ENCODE measurements at regions not wholly inside any gene's neighbourhood (a gene's known extent, or its start where the extent isn't known, plus 50 kb on each side); places are given as distances from the start of the nearest gene placed in this dataset.
"Not testable (repeated sequence)": the region's sequence is repeated elsewhere in the genome, so short reads cannot be mapped to it uniquely, and the experiment has no call there.

GRCh38 chr4:3926969-3927755 lies 161.0 kb downstream of the ADRA2C start:
- H3K4me3 ChIP-seq (ENCODE audit: low read length); ATAC-seq; intact Hi-C loops (cut with DNase I); H3K27ac ChIP-seq (ENCODE audit: low read length); H3K27me3 ChIP-seq (ENCODE audit: control insufficient read depth, insufficient read depth); DNase-seq; H3K4me1 ChIP-seq (ENCODE audit: control insufficient read depth, insufficient read depth, low read length); H3K9me3 ChIP-seq (ENCODE audit: control insufficient read depth, low read length): not testable (repeated sequence)
- WGBS, result 57% methylated on average over 11 of the region's 11 CpGs

- H3K27ac ChIP-seq (ENCODE audit: low read length); H3K27me3 ChIP-seq (ENCODE audit: control insufficient read depth, insufficient read depth); intact Hi-C loops (cut with DNase I); H3K9me3 ChIP-seq (ENCODE audit: control insufficient read depth, low read length); H3K4me3 ChIP-seq (ENCODE audit: low read length); DNase-seq; H3K4me1 ChIP-seq (ENCODE audit: control insufficient read depth, insufficient read depth, low read length); ATAC-seq: not testable (repeated sequence)
- 77% methylated on average over 8 of the region's 8 CpGs for WGBS
Measured at GRCh38 chr4:3929431-3929830, 163.2 kb downstream of the ADRA2C start.

GRCh38 chr4:3932734-3933133 lies 166.5 kb downstream of the ADRA2C start:
- H3K9me3 ChIP-seq (ENCODE audit: control insufficient read depth, low read length); DNase-seq; ATAC-seq; H3K4me1 ChIP-seq (ENCODE audit: control insufficient read depth, insufficient read depth, low read length); H3K27me3 ChIP-seq (ENCODE audit: control insufficient read depth, insufficient read depth); H3K4me3 ChIP-seq (ENCODE audit: low read length); intact Hi-C loops (cut with DNase I); H3K27ac ChIP-seq (ENCODE audit: low read length): not testable (repeated sequence)
- WGBS, result 79% methylated on average over 7 of the region's 8 CpGs

GRCh38 chr4:3935406-3935805 lies 169.2 kb downstream of the ADRA2C start:
- DNase-seq; H3K9me3 ChIP-seq (ENCODE audit: control insufficient read depth, low read length); ATAC-seq; intact Hi-C loops (cut with DNase I); H3K27ac ChIP-seq (ENCODE audit: low read length); H3K27me3 ChIP-seq (ENCODE audit: control insufficient read depth, insufficient read depth); H3K4me3 ChIP-seq (ENCODE audit: low read length); H3K4me1 ChIP-seq (ENCODE audit: control insufficient read depth, insufficient read depth, low read length): not testable (repeated sequence)
- WGBS, result 91% methylated on average over 10 of the region's 10 CpGs

- intact Hi-C loops (cut with DNase I), result no loop called here
- no peak for ATAC-seq
- 78% methylated on average over 13 of the region's 13 CpGs for WGBS
Measured at GRCh38 chr4:3936184-3936583, 170.0 kb downstream of the ADRA2C start.

GRCh38 chr4:3937849-3938562 lies 171.8 kb downstream of the ADRA2C start:
- H3K27ac ChIP-seq (ENCODE audit: low read length); H3K4me1 ChIP-seq (ENCODE audit: control insufficient read depth, insufficient read depth, low read length); ATAC-seq; intact Hi-C loops (cut with DNase I); H3K9me3 ChIP-seq (ENCODE audit: control insufficient read depth, low read length); H3K4me3 ChIP-seq (ENCODE audit: low read length); H3K27me3 ChIP-seq (ENCODE audit: control insufficient read depth, insufficient read depth); DNase-seq: not testable (repeated sequence)
- WGBS, result 76% methylated on average over 13 of the region's 18 CpGs

More at GRCh38 chr4:3936184-3936583, 170.0 kb downstream of the ADRA2C start:
- Histone ChIP-seq H3K27me3 (ENCODE audit: control insufficient read depth, insufficient read depth) (no peaks in the 10 kb centered on the region), H3K4me3 (ENCODE audit: low read length) (no peak overlapping the region), H3K4me1 (ENCODE audit: control insufficient read depth, insufficient read depth, low read length) (no peaks in the 10 kb centered on the region), H3K27ac (ENCODE audit: low read length) (no peak overlapping the region), H3K9me3 (ENCODE audit: control insufficient read depth, low read length) (no peaks in the 10 kb centered on the region)
- no peak for DNase-seq

- intact Hi-C loops (cut with DNase I); ATAC-seq; DNase-seq; H3K27me3 ChIP-seq (ENCODE audit: control insufficient read depth, insufficient read depth); H3K4me1 ChIP-seq (ENCODE audit: control insufficient read depth, insufficient read depth, low read length); H3K4me3 ChIP-seq (ENCODE audit: low read length); H3K9me3 ChIP-seq (ENCODE audit: control insufficient read depth, low read length); H3K27ac ChIP-seq (ENCODE audit: low read length): not testable (repeated sequence)
- 80% methylated on average over 8 of the region's 8 CpGs for WGBS
Measured at GRCh38 chr4:3938676-3939075, 172.5 kb downstream of the ADRA2C start.

GRCh38 chr4:3939954-3940591 lies 173.9 kb downstream of the ADRA2C start:
- WGBS, result 45% methylated on average over 10 of the region's 10 CpGs
- DNase-seq; ATAC-seq; H3K27me3 ChIP-seq (ENCODE audit: control insufficient read depth, insufficient read depth); H3K9me3 ChIP-seq (ENCODE audit: control insufficient read depth, low read length); H3K27ac ChIP-seq (ENCODE audit: low read length); H3K4me3 ChIP-seq (ENCODE audit: low read length); intact Hi-C loops (cut with DNase I); H3K4me1 ChIP-seq (ENCODE audit: control insufficient read depth, insufficient read depth, low read length): not testable (repeated sequence)

GRCh38 chr4:3941735-3942522 lies 175.7 kb downstream of the ADRA2C start:
- DNase-seq; H3K4me3 ChIP-seq (ENCODE audit: low read length); H3K9me3 ChIP-seq (ENCODE audit: control insufficient read depth, low read length); H3K27ac ChIP-seq (ENCODE audit: low read length); H3K27me3 ChIP-seq (ENCODE audit: control insufficient read depth, insufficient read depth); intact Hi-C loops (cut with DNase I); H3K4me1 ChIP-seq (ENCODE audit: control insufficient read depth, insufficient read depth, low read length); ATAC-seq: not testable (repeated sequence)
- 53% methylated on average over 17 of the region's 17 CpGs for WGBS

- DNase-seq, result peak; percentile 33 to 80 (median 66)
- H3K27ac ChIP-seq (ENCODE audit: low read length); ATAC-seq; H3K27me3 ChIP-seq (ENCODE audit: control insufficient read depth, insufficient read depth); intact Hi-C loops (cut with DNase I); H3K9me3 ChIP-seq (ENCODE audit: control insufficient read depth, low read length); H3K4me1 ChIP-seq (ENCODE audit: control insufficient read depth, insufficient read depth, low read length); H3K4me3 ChIP-seq (ENCODE audit: low read length): not testable (repeated sequence)
- 14% methylated on average over 12 of the region's 12 CpGs for WGBS
Measured at GRCh38 chr4:3942569-3942971, 176.4 kb downstream of the ADRA2C start.
